Activated CD4-positive, CD25-positive, alpha-beta regulatory T cell treated with anti-CD3 and anti-CD28 coated beads, Interleukin-2, amount 50 U/mL, for 16 hours (primary cell): ENCODE measurements at regions not wholly inside any gene's neighbourhood (a gene's known extent, or its start where the extent isn't known, plus 50 kb on each side); places are given as distances from the start of the nearest gene placed in this dataset.

ENCODE experiments used
- DNase-seq: peaks from one replicate; pipeline ENCODE4 v3.0.0-alpha.2; 2020; ENCODE audit warnings: low read depth, low spot score

DNA sequence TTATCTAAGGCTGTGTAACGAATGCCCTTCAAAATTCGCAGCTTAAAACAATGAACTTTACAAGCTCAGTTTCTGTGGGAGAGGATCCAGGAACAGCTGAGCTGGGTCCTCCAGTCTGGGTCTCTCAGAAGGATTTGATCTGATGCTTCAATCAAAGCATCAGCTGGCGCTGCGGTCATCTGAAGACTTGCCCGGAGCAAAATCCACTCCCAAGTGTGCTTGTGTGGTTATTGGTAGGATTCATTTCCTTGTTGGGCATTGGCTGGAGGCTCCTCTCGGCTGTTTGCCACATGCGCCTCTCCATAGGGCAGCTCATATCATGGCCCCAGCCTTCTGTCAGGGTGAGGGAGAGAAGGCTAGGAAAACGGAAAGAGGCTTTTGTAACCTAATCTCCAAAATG is 269.3 kb upstream of the CHD6 start:
- no peak for DNase-seq

DNA sequence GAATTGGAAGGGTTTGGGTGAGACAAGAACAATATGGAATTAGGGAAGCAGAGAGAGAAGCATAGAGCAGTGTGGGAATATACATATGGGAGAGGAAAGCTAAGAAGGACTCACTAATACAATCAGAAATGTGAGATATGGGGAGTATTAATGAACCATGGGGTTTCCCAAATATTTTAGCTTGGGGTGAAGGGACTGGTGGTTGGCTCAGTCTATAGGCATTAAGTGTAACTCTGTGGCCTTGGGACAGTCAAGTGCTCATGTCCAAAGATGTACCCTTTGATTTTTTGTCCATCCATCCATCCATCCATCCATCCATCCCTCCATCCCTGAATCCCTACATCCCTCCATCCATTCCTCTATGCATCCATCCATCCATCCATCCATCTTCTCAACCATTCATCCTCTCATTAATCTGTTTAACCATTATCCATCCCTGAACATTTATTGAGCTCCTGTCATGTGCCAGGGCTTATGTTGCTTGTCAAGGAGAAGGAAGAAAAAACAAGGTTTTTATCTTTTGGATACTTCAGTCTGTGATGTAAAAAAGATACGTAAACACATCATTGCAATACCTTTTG is 263.4 kb upstream of the CHD6 start:
- no peak for DNase-seq

DNA sequence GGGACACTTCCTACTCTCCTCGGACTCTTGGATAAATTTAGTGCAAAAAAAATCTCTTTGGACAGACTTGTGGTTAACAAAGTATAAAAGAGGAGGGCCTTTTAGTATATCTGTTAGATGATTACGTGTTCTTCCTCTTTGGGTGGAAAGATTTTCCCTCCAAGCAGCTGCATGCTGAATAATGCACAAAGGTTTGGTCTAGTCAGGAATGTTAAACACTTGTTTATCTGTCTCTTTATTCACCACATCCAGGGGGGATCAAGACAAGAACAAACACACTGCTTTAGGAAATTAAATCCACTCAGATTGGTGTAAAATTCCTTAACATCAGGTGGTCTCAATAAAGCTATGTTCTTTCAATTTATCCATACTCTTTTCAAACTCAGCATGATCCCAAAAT is 260.9 kb upstream of the CHD6 start:
- DNase-seq = no peak

DNA sequence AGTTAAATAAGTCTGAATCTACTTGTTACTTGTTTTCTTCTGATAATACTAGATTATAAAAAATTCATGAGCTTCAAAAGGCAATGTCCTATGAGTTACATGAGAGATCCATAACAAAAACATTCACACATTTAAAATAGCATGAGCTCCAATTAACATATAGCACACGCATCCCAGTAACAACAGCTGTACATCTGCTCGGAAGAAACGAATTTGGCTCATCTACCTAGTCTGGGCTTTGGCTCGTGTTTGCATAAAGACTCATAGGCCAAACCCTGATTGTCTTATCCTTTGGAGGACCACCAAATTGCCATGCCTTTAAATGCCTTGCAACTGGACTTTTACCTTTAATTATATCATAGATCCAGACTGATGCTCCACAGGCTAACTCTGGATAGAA is 259.7 kb upstream of the CHD6 start:
- DNase-seq = no peak

DNA sequence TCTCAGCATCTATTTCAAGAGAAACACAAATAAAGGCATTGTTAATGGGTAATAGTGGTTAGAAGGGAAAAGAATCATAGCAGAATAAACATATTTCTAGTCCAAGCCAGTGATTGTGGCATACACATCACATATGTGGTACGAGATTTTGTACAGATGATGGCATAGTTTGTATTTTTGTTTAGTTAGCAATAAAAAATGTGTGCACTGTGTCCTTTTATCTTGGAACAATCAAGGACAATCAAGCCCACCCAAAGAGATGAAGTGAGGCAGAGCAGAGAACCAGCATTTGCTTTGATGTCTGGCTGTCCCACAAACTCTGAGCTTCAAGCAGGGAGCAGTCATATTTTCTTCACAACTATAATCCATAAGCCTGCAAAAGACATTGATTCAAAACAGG is 256.5 kb upstream of the CHD6 start:
- no peak for DNase-seq

DNA sequence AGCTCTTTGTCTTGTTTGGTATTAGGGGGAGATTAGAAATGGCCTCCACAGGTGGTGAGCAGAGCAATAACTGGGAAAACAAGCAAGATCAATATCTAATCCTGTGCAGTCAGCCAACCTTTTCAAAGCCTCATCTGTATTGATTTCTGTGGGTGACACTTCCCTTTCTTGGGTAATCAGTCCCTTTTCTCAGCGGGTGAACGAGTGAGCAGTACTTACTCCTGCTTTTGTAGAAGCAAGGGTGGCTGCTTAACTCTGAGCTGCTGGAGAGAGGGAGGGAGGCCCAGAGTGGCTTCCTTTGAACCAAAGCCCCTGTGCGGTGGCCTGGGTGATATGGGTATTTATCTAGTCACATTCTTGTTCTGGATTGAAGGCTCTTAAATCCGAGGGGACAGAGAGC is 254.8 kb upstream of the CHD6 start:
- no peak for DNase-seq

DNA sequence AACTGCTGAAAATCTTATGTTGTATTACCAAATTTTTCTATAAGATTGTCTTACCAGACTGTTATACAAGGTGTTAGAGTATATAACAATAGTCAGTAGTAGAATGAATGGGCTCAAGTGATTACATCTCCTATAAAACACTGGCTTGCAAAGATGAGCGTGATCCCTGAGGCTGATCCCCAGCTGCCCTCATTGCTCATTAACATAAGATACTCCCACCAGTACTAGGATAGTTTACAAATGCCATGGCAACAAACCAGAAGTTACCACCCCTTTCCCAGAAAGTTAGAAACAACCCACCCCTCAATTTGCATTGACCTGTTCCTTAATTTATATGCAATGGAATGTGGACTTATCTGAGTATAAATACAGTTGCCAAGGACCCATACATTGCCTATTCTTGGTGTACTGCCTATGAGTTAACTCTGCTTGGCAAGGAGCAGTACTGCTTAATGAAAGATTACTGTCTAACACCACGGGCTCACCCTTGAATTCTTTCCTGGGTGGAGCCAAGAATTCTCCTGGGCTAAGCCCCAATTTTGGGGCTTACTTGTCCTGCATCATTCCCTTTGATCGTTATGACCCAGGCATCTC is 252.8 kb upstream of the CHD6 start:
- no peak for DNase-seq

DNA sequence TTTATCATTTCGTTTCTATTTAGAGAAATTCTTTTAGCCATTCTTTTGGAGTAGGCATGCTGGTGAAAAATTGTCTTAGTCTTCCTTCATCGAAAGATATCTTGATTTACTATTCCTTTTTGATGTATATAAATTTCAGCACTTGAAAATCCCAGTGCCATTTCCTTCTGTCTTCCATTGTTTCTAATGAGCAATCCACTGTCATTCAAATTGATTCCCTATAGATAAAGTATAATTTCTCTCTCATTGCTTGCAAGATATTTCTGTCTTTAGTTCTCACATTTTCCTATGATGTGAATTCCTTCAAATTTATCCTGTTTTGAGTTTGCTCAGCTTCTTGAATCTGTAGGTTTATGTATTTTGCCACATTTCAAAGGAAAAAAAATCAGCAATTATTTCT is 251.1 kb upstream of the CHD6 start:
- no peak for DNase-seq

DNA sequence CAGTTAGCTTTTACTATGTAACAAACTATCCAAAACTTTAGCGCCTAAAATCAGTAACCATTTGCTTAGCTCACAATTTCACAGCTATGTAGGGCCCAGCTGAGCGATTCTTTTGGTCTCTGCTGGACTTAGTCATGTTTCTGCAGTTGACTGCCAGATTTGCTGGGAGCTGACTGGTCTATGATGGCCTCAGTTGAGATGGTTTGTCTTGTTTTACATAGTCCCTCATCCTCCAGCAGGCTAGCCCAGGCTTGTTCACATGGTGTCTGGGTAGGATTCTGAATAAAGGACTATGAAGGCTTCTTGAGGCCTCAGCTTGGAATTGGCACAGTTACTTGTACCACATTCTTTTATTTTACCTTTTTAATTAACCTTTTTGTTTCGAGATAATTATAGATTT is 247.8 kb upstream of the CHD6 start:
- DNase-seq = no peak

DNA sequence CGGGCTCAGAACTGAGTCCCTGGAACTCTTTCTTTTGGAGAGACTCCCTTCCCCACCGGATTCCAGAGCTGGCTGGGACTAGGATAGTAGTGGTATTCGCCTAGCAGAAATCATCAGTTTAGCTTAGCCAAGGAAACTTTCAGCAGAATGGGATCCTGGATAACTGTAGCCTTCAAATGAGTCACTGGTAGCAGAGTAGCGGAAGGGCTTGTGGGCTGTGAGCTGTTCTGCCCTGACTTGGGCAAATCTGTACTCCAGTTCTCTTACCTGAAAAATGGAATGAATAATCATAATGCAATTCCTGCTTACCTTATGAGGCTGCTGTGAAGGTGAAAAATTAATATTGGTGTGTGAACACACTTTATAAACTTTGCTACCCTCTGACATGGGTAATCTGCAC is 244.3 kb upstream of the CHD6 start:
- DNase-seq = no peak

DNA sequence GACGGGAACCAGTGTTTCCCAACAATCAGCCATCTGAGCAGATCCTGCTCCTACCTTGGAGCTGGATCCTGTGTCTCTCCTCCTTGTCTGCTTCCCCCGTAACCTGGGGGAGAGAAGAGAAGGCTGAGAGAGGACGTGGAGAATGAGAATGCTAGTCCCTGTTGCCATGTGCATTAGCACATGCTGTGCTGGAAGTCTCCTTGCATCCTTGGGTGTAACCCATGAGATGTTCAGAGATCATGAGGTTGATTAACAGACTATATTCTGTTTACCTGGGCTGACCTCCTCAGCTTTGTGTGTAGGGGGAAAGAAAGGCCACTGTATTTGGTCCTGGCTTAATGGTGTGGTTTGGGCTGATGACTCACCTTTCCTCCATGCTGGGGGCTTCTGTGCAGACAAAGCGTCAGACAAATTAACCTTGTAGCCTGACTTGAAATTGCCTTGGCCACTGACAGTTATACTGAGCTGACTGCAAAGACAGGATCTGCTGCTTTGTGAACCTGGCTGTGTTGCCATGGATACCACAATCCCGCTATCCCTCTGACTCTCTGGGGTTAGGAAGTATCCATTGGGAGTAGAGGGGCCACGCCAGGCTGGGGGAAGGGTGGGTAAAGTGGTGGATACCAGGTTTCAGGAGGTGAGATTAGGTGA is 243.7 kb upstream of the CHD6 start:
- no peak for DNase-seq

DNA sequence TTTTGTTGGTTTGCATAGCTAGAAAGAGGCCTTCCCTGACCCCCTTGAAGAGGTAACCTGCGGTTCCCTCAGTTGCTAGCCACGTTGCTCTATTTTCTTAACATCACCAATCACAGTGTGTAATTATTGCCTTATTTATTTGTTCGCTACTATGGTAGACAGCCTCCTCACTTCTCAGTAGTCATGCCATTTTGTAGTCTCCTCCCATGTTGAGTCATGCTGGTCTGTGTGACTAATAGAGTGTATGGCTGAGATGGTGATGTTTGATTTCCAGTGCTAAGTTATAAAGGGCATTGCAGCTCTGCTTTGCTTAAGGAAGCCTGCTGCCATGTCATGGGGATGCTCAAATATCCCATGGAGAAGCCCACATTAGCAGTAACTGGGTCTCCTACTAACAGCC is 236.6 kb upstream of the CHD6 start:
- DNase-seq = no peak

DNA sequence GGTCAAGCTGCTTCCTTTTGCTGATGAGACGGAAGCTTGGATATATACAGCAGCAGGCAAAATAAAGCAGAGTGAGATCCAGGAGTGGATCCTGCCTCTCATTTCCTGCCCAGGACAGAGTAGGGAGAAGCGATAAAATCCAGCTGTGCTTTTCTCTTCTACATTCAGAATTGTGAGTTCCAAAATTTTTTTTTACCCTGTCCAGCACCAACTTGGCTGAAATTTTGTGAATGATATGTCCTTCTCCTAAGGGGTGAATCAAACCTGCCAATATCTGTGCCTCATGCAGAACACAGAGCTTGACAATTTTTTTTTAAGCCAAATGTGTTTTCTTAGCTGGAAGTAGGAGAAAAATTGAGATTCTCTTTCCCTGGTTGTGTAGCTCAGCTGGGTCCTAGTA is 235.6 kb upstream of the CHD6 start:
- no peak for DNase-seq

DNA sequence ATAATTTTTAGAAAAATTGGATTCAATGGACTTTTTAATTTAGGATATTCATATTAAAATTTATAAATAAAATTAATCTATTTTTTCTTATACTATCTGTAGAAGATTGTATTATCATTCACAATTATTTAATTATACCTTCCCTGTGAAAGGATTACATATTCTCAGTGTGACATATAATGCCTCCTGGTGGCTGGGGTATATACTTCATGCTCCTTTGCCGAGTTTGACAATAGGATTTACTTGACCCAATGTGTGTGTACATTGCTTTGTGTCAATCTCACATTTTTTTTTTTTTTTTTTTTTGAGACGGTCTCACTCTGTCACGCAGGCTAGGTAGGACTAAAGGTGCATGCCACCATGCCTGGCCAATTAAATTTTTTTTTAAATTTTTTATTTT is 230.0 kb upstream of the CHD6 start:
- DNase-seq = no peak

DNA sequence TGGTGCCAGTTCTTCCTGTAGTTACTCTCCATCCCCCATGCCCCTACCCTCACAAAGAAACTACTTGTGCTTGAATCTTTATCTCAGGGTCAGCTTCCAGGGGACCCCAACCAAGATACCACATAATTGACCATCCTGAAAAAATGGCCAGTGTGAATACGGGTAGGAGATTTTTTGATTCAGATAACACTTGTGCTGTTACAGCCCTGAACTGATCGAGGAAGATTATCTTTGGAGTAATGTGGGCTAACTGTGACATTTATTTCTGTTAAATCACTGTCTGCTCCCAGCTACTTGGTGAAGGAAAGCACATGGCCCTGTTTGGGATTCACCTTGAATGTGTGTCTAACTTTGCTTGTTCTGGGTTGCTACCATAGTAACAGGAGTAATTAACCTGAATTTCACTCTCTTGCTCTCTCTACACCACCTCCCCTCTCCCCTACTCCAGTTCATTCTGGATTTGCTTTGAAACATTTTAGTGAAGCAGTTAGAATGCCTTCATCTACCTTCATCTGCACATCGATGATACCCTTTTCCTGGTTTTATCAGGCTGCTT is 219.6 kb upstream of the CHD6 start:
- DNase-seq = no peak

DNA sequence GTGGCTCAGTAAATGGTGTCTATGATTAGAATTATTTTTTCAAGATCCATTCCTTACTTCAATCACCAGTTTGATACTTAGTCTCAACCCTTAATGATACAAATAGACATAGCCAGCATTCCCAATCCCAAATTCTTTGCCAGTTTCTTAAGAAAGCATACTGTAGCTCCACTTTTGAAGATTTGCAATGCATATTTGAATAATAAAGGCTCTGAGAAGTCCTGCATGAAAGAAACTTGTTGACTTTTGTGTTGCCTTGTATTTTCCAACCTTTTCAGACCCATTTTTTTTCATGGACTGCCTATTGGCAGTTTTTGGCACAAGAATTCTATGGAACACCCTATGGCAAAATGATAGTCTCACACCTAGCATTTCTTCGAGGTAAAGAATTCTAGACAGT is 215.6 kb upstream of the CHD6 start:
- DNase-seq = no peak

DNA sequence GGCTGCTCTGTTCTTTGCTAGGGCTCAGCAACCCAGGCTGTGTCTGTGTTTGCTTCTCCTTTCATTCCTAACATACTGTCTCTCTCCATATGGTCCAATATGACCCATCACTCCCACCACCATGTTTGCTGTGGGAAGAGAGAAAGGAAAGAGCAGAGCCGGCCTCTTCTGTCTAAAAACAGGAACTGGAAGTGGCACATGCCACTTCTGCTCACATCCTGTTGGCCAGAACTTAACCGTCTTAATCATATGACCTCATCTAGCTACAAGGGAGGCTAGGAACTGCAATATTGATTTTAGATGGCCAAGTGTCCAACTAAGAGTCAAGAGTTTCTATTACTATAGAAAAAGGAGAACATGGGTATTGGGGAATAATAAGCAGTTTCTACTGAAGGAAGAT is 212.5 kb upstream of the CHD6 start:
- DNase-seq = no peak

DNA sequence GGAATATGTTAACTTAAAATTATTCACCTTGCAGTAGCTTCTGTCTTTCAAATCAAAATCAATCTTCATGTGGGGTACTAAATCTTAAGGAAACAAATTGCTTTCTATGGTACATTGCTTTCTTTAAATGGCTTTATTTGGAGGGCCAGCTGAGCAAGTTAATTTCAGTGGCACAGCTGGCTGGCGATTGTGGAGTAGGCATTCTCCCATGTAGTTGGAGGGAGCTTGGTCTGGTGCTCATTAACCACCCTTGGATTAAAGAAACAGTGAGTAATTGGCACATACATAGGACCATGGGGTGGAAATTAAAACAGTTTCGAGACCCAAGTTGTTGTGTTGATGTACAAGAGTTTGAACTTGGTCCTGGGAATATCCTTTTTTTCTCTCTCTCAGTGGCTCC is 201.3 kb upstream of the CHD6 start:
- no peak for DNase-seq

DNA sequence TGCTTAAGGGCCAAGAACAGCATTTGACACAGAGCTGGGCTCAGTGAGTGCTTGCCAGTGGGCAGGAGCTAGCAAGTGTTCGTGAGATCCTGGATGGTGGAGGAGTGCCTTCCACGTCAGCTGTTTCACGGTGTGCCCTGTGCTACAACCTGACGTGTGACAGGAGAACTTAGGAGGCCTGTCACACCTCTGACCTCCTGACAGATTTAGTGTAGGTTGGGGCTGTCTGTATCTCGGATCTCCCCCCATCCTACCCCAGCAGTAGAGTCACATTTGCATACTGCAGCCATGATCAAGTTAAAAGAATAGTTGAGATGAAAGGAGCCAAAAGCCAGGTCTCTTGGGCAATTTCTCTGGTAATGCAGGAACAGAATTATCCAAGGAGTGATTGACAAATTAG is 200.8 kb upstream of the CHD6 start:
- no peak for DNase-seq

DNA sequence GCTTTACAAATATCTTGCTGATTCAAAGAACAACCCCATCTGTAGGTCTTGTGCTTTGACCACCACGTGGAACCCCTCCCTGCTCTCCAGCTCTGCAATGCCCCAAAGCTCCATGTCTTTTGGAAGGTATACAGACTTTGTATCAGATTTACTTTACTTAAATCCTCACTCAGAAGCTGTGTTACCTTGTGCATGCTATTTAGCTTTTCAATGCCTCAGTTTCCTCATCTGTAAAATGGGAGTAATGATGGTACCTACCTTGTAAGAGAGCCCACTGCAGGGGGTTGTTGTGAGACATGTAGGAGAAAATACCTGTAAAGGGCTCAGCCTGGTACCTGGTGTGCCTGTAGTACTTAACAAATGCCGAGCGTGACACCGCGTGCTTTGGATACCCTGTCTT is 200.2 kb upstream of the CHD6 start:
- DNase-seq = no peak

DNA sequence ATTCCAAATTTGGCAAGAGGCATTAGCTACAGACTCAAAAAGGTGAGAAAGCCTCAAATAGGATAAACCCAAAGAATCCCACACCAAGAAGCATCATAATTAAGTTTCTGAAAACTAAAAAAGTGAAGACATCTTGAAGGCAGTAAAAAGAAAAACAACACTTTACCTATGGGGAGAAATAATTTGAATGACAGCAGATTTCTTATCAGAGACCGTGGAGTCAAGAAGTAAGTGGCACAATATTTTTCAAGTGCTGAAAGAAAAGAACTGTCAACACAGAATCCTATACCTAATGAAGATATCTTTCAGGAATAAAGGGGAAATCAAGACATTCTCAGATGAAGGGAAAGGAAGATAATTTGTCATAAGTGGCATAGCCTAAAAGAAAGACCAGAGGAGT is 193.3 kb upstream of the CHD6 start:
- no peak for DNase-seq

DNA sequence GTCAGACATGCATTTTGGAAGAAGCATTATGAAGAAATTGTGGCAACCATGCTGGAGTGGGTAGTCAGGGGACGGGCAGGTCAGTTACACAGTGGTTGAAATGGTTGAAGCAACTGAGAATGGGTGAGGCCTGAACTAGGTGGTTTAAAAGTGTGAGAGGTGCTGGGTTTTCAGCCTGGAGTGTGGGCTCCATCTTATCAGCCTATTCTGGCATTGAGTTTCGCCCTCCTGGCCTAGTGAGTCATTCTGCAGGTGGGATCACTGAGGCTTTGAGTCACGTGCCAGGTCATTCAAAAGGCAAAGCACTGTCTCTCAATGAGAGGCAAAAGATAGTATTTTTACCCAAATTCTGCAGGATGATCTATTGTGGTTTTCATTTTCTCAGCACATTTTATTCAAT is 181.9 kb upstream of the CHD6 start:
- no peak for DNase-seq

DNA sequence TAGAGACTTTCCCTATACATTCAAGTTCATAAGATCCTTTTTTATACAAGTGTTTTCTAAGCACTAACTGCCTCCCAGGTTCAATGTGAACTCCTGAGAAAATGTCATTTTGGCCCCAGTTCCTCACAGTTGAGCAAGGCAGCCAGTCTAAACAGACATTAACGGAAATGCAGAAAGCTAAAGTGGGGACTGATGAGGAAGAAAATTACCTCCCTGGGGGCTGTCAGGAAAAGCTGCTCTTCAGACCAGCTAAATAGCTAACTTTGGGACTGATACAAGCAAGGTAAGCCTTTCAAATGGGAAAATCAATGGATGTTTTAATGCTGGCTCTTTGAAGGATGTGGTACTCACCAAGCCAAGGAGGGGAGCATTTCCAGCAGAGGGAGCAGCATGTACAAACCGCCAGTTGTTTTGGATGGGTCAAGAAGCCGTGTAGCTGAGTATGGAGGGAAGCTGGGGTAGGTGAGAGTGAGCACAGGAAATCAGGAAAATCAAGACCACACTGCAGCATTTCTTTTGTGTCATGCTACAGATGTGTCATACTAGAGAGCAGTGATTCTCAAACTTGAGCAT is 180.8 kb upstream of the CHD6 start:
- no peak for DNase-seq
